SU-DHL-6 (cell line): ENCODE measurements at regions not wholly inside any gene's neighbourhood (a gene's known extent, or its start where the extent isn't known, plus 50 kb on each side); places are given as distances from the start of the nearest gene placed in this dataset.

Source experiments
- H2AFZ ChIP-seq: fragments of 200-600 bp; sonication (generic); 2 replicates; pipeline ENCODE4 v1.6.1; 2014; ENCODE audit warnings: low read depth, mild to moderate bottlenecking, moderate library complexity, mixed read lengths, antibody characterized with exemption, low read length; ENCODE audit not compliant: severe bottlenecking
- H3F3A ChIP-seq: fragments of 200-600 bp; shearing (Covaris generic); 2 replicates; pipeline ENCODE4 v1.6.0; 2016; ENCODE audit warnings: antibody characterized with exemption, mild to moderate bottlenecking; ENCODE audit not compliant: insufficient read depth
- H3K27ac ChIP-seq: fragments of 200-600 bp; sonication (generic); 2 replicates; pipeline ENCODE4 v1.5.1; 2016; ENCODE audit warnings: low read depth, mild to moderate bottlenecking, low read length, moderate library complexity, mixed read lengths
- H3K27me3 ChIP-seq: fragments of 200-600 bp; sonication (generic), shearing (Covaris generic); 2 replicates; pipeline ENCODE4 v1.6.0; 2014; ENCODE audit warnings: mild to moderate bottlenecking, low read length
- H3K36me3 ChIP-seq: fragments of 200-600 bp; sonication (generic); 2 replicates; pipeline ENCODE4 v1.6.1; 2014; ENCODE audit warnings: mild to moderate bottlenecking, low read length, mixed read lengths
- H3K4me2 ChIP-seq: fragments of 300-600, 200-600 bp; shearing (Covaris generic), sonication (generic); 2 replicates; pipeline ENCODE4 v1.6.0; 2014; ENCODE audit warnings: low read length, low read depth, mild to moderate bottlenecking; ENCODE audit not compliant: poor library complexity, severe bottlenecking
- H3K4me3 ChIP-seq: fragments of 200-600 bp; sonication (generic); 2 replicates; pipeline ENCODE4 v1.5.1; 2014; ENCODE audit warnings: antibody characterized with exemption, low read length, mild to moderate bottlenecking, mixed read lengths; ENCODE audit not compliant: insufficient read depth, poor library complexity, severe bottlenecking
- H3K79me2 ChIP-seq: fragments of 200-600 bp; sonication (generic); 2 replicates; pipeline ENCODE4 v1.6.1; 2014; ENCODE audit warnings: mild to moderate bottlenecking, low read length, moderate library complexity; ENCODE audit not compliant: insufficient read depth
- H3K9ac ChIP-seq: fragments of 200-600 bp; sonication (generic); 2 replicates; pipeline ENCODE4 v1.7.0; 2014; ENCODE audit warnings: mild to moderate bottlenecking, low read length
- H3K9me2 ChIP-seq: fragments of 200-600 bp; sonication (generic); replicated peaks from 2 replicates; pipeline ENCODE4 v1.6.1; 2014; ENCODE audit warnings: low read length; ENCODE audit not compliant: insufficient read depth
- H3K9me3 ChIP-seq: fragments of 200-600 bp; sonication (generic); 2 replicates; pipeline ENCODE4 v1.6.1; 2014; ENCODE audit warnings: low read length, mixed read lengths; ENCODE audit not compliant: insufficient read depth
- H4K20me1 ChIP-seq: fragments of 200-600 bp; sonication (generic); 2 replicates; pipeline ENCODE4 v1.6.1; 2014; ENCODE audit warnings: low read depth, mild to moderate bottlenecking, antibody characterized with exemption, low read length, moderate library complexity, mixed read lengths
- EZH2phosphoT487 ChIP-seq: fragments of 200-600 bp; sonication (generic), shearing (Covaris generic); conservative IDR thresholded peaks from 2 replicates; pipeline ENCODE4 v1.6.1; 2018; ENCODE audit warnings: mild to moderate bottlenecking, antibody characterized with exemption, low read length, moderate library complexity, mixed read lengths
- TF ChIP-seq, protein P1 (sequence below): fragments of 200-600 bp; sonication (generic); IDR thresholded peaks from one replicate; pipeline ENCODE4 v1.5.1; 2017; ENCODE audit warnings: antibody characterized with exemption, mild to moderate bottlenecking, low read length, moderate library complexity; ENCODE audit not compliant: insufficient read depth, poor library complexity, severe bottlenecking

GRCh38 chr17:34012709-34013375, 242.2 kb upstream of the CCL2 start:
- no peaks in the 10 kb centered on the region for H3F3A ChIP-seq
- no peak overlapping the region for H3K4me3 ChIP-seq
- no peaks in the 10 kb centered on the region for H3K36me3 ChIP-seq
- H3K27ac ChIP-seq = no peak overlapping the region
- H3K9ac ChIP-seq = no peak overlapping the region
- H3K4me2 ChIP-seq = no peak overlapping the region
- H4K20me1 ChIP-seq = no peaks in the 10 kb centered on the region
- no peaks in the 10 kb centered on the region for H3K9me2 ChIP-seq
- TF ChIP-seq, protein P1, sequence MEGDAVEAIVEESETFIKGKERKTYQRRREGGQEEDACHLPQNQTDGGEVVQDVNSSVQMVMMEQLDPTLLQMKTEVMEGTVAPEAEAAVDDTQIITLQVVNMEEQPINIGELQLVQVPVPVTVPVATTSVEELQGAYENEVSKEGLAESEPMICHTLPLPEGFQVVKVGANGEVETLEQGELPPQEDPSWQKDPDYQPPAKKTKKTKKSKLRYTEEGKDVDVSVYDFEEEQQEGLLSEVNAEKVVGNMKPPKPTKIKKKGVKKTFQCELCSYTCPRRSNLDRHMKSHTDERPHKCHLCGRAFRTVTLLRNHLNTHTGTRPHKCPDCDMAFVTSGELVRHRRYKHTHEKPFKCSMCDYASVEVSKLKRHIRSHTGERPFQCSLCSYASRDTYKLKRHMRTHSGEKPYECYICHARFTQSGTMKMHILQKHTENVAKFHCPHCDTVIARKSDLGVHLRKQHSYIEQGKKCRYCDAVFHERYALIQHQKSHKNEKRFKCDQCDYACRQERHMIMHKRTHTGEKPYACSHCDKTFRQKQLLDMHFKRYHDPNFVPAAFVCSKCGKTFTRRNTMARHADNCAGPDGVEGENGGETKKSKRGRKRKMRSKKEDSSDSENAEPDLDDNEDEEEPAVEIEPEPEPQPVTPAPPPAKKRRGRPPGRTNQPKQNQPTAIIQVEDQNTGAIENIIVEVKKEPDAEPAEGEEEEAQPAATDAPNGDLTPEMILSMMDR = no peak
- no peak for TF ChIP-seq EZH2phosphoT487
- H2AFZ ChIP-seq = no peak overlapping the region
- H3K9me3 ChIP-seq = no peaks in the 10 kb centered on the region
- no peaks in the 10 kb centered on the region for H3K79me2 ChIP-seq
- no peaks in the 10 kb centered on the region for H3K27me3 ChIP-seq

DNA sequence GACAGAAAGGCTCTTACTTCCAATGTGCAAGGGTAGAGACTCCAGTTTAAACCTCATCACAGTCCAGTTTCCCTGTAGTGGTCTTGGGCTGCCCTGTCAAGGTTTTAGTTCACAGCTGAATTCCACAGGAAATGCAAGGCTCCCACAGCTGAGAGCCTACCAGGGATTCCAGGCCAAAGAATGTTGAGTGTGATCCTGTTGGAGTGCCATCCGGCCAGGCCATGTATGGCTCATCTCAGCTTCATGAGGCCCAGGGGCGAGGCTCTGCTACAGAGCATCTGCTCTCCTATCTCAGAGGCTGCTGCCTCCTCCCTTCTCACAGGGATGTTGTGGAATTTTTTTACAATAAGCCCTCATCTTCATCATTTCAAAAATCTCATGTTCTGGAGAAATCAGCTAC, 239.8 kb upstream of the CCL2 start:
- TF ChIP-seq, protein P1 = no peak
- TF ChIP-seq EZH2phosphoT487 = no peak
- Histone ChIP-seq H3K4me3 (no peak overlapping the region), H3K9me3 (no peaks in the 10 kb centered on the region), H3K27ac (no peak overlapping the region), H3K4me2 (no peak overlapping the region), H3F3A (no peaks in the 10 kb centered on the region), H2AFZ (no peak overlapping the region), H3K36me3 (no peaks in the 10 kb centered on the region), H3K27me3 (no peaks in the 10 kb centered on the region), H3K79me2 (no peaks in the 10 kb centered on the region), H3K9ac (no peak overlapping the region), H4K20me1 (no peaks in the 10 kb centered on the region), H3K9me2 (no peaks in the 10 kb centered on the region)

- Histone ChIP-seq H3K4me3 (no peak overlapping the region), H4K20me1 (no peaks in the 10 kb centered on the region), H3F3A (no peaks in the 10 kb centered on the region), H3K9me3 (no peaks in the 10 kb centered on the region), H3K9ac (no peak overlapping the region), H3K27ac (no peak overlapping the region), H3K27me3 (no peaks in the 10 kb centered on the region), H3K36me3 (no peaks in the 10 kb centered on the region), H3K79me2 (no peaks in the 10 kb centered on the region), H3K4me2 (no peak overlapping the region), H2AFZ (no peak overlapping the region), H3K9me2 (no peaks in the 10 kb centered on the region)
- TF ChIP-seq, protein P1 = no peak
- no peak for TF ChIP-seq EZH2phosphoT487
These were observed 230.7 kb upstream of the CCL2 start for GRCh38 chr17:34024386-34024785.
